ENCODE measurements at regions not wholly inside any gene's neighbourhood (a gene's known extent, or its start where the extent isn't known, plus 50 kb on each side); places are given as distances from the start of the nearest gene placed in this dataset.

DNA sequence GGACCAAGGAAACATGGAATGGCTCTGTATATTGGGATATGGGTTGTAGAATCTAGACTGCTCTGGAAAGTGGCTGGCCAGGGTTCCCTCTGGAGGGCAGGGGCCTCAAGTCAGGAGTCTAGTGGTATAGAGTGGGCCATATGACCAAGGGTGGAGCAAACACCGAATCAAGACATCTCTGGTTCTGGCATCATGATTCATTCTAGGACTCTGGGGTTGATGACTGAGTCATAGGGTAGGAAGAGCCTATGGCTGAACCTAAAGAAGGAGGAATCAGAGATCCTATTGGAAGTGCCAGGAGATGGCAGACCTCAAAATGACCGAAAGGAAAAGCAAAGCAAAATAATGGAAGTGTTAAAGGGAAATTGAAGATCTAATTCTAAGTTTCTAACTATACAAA, 356.4 kb upstream of the PRICKLE1 start:
- CTCF ChIA-PET, result no interaction called here
- intact Hi-C loops (cut with micrococcal nuclease), result no loop called here

More for the DNA sequence above, 356.4 kb upstream of the PRICKLE1 start:
- Histone ChIP-seq H3K4me1 (ENCODE audit: control insufficient read depth, extremely low read depth, insufficient read depth, low read length) (no peaks in the 10 kb centered on the region), H3K9me1 (replicated peaks; ENCODE audit: control insufficient read depth, extremely low read depth, insufficient read depth, low read length) (no peaks in the 10 kb centered on the region), H3K27me3 (ENCODE audit: control insufficient read depth in 2 of 2, insufficient read depth in 2 of 2, low read length in 2 of 2) (no peaks in the 10 kb centered on the region), H3K9ac (replicated peaks; ENCODE audit: extremely low read depth, insufficient read depth, low read length) (no peak overlapping the region), H3K27ac (ENCODE audit: insufficient read depth, low read depth, low read length) (no peak overlapping the region), H2AFZ (ENCODE audit: low read depth, low read length) (no peak overlapping the region), H3K36me3 (ENCODE audit: control insufficient read depth in 2 of 2, extremely low read depth in 1 of 2, insufficient read depth in 2 of 2, low read length in 2 of 2) (no peaks in the 10 kb centered on the region), H3K4me3 (replicated peaks in 1 of 3; ENCODE audit: insufficient read depth in 1 of 3, low read depth in 1 of 3, low read length in 3 of 3) (no peak overlapping the region), H3K79me2 (ENCODE audit: control insufficient read depth, insufficient read depth, low read length) (no peaks in the 10 kb centered on the region), H3K4me2 (ENCODE audit: insufficient read depth, low read length) (no peak overlapping the region), H4K20me1 (replicated peaks; ENCODE audit: control insufficient read depth, extremely low read depth, insufficient read depth, low read length) (no peaks in the 10 kb centered on the region), H3K9me3 (replicated peaks; ENCODE audit: control insufficient read depth, insufficient read depth, low read length) (no peaks in the 10 kb centered on the region)
- DNase-seq (ENCODE audit: low read depth, low spot score) (no peak), FAIRE-seq (no peak)
- TF ChIP-seq EZH2 (IDR thresholded peaks at IDR 0.05; ENCODE audit: borderline replicate concordance, low read depth, low read length, severe bottlenecking) (no peak), JUN (IDR thresholded peaks at IDR 0.05; ENCODE audit: borderline replicate concordance, insufficient read depth, insufficient read length, low read depth) (no peak), POLR2A (IDR thresholded peaks at IDR 0.05; ENCODE audit: low read depth, low read length) (no peak), MYC (IDR thresholded peaks at IDR 0.05; ENCODE audit: low read depth, low read length) (no peak), GATA2 (IDR thresholded peaks at IDR 0.05; ENCODE audit: insufficient read depth, insufficient read length, low read depth, low read length) (no peak), POLR2AphosphoS5 (IDR thresholded peaks at IDR 0.05; ENCODE audit: insufficient read depth, low read depth, low read length) (no peak), MAX (IDR thresholded peaks at IDR 0.05; ENCODE audit: insufficient read depth, insufficient read length) (no peak), FOS (IDR thresholded peaks at IDR 0.05; ENCODE audit: borderline replicate concordance, insufficient read depth, low read length) (no peak)
- TF ChIP-seq, protein P1, sequence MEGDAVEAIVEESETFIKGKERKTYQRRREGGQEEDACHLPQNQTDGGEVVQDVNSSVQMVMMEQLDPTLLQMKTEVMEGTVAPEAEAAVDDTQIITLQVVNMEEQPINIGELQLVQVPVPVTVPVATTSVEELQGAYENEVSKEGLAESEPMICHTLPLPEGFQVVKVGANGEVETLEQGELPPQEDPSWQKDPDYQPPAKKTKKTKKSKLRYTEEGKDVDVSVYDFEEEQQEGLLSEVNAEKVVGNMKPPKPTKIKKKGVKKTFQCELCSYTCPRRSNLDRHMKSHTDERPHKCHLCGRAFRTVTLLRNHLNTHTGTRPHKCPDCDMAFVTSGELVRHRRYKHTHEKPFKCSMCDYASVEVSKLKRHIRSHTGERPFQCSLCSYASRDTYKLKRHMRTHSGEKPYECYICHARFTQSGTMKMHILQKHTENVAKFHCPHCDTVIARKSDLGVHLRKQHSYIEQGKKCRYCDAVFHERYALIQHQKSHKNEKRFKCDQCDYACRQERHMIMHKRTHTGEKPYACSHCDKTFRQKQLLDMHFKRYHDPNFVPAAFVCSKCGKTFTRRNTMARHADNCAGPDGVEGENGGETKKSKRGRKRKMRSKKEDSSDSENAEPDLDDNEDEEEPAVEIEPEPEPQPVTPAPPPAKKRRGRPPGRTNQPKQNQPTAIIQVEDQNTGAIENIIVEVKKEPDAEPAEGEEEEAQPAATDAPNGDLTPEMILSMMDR (IDR thresholded peaks at IDR 0.05; ENCODE audit: extremely low read depth in 1 of 2, insufficient read depth in 1 of 2, low read depth in 1 of 2, low read length in 2 of 2), result no peak
- dilution Hi-C loops (cut with MboI; ENCODE audit: extremely low pct_ligation_motif_present, low sequenced_read_pairs), result no loop called here
- no TSS peak for BruUV-seq (replicated peaks)
- POLR2A ChIA-PET, result no interaction called here

All from endothelial cell of umbilical vein (primary cell).